Lower leg skin (tissue), 4 donors: ENCODE measurements at regions not wholly inside any gene's neighbourhood (a gene's known extent, or its start where the extent isn't known, plus 50 kb on each side); places are given as distances from the start of the nearest gene placed in this dataset.

ENCODE experiments used
- DNase-seq, 2 donors: peaks; one replicate each; pipeline ENCODE4 v3.0.0-alpha.2; 2019; ENCODE audit warnings: low spot score in 2 of 2
- H3K4me3 ChIP-seq: fragments of 200-600 bp; sonication (generic); 2 replicates; pipeline ENCODE4 v1.5.1; 2017; ENCODE audit warnings: mild to moderate bottlenecking, low read depth; ENCODE audit not compliant: poor library complexity, severe bottlenecking
- CTCF ChIP-seq, 3 donors: fragments of 450-650 bp; IDR thresholded peaks; one replicate each; pipeline ENCODE4 v1.5.1; 2016; ENCODE audit warnings: antibody characterized with exemption in 3 of 3, mild to moderate bottlenecking in 3 of 3, moderate library complexity in 2 of 3
- POLR2A ChIP-seq, 2 donors: fragments of 450-650 bp; IDR thresholded peaks; one replicate each; pipeline ENCODE4 v1.6.1; 2016 to 2017; ENCODE audit warnings: antibody characterized with exemption in 2 of 2, mild to moderate bottlenecking in 1 of 2, moderate library complexity in 1 of 2
- WGBS, 2 donors: methylation state at CpG; one replicate each; pipeline ENCODE4 v1.1.5; 2018; 5-methylcytosine and 5-hydroxymethylcytosine counted together
- intact Hi-C: fragments of 100-400 bp; cut with DNase I; formaldehyde crosslinking; loops from one replicate; pipeline ENCODE4 v1.15.0; 2023; ENCODE audit warnings: low total_unique reads

- intact Hi-C loops, result no loop called here
- no peak overlapping the region for H3K4me3 ChIP-seq
- DNase-seq, result no peak
- TF ChIP-seq CTCF (IDR thresholded peaks at IDR 0.05) (no peak), POLR2A (IDR thresholded peaks at IDR 0.05) (no peak)
- WGBS, 2 donors, result 14 to 23% methylated on average over 5 of the region's 5 CpGs
Measured at GRCh38 chrX:113868177-113868576, 715.7 kb upstream of the HTR2C start.

GRCh38 chrX:113849408-113849807 is 734.5 kb upstream of the HTR2C start:
- no peak for DNase-seq
- H3K4me3 ChIP-seq, result no peak overlapping the region
- intact Hi-C loops, result no loop called here
- no peak for TF ChIP-seq CTCF (IDR thresholded peaks at IDR 0.05)
- TF ChIP-seq POLR2A (IDR thresholded peaks at IDR 0.05), result no peak

GRCh38 chrX:113833096-113834055 is 750.5 kb upstream of the HTR2C start:
- intact Hi-C loops, result no loop called here
- WGBS, 2 donors, result 37 to 46% methylated on average over 8 of the region's 8 CpGs
- DNase-seq, result no peak
- TF ChIP-seq POLR2A (IDR thresholded peaks at IDR 0.05) (no peak), CTCF (IDR thresholded peaks at IDR 0.05) (no peak)
- no peak overlapping the region for H3K4me3 ChIP-seq

- H3K4me3 ChIP-seq, result no peak overlapping the region
- whole genome bisulfite sequencing, 2 donors, result 60 to 73% methylated on average over 3 to 7 of the region's 7 CpGs
- intact Hi-C loops, result no loop called here
- no peak for TF ChIP-seq CTCF (IDR thresholded peaks at IDR 0.05)
- no peak for TF ChIP-seq POLR2A (IDR thresholded peaks at IDR 0.05)
- DNase-seq, result no peak
Measured at GRCh38 chrX:113828470-113828869, 755.4 kb upstream of the HTR2C start.

- intact Hi-C loops, result no loop called here
- DNase-seq, result no peak
- no peak overlapping the region for H3K4me3 ChIP-seq
- TF ChIP-seq CTCF (IDR thresholded peaks at IDR 0.05) (no peak), POLR2A (IDR thresholded peaks at IDR 0.05) (no peak)
- 69 to 74% methylated on average over 3 of the region's 3 CpGs for WGBS, 2 donors
Measured at GRCh38 chrX:113818346-113818745, 765.5 kb upstream of the HTR2C start.
